ENCODE measurements at regions not wholly inside any gene's neighbourhood (a gene's known extent, or its start where the extent isn't known, plus 50 kb on each side); places are given as distances from the start of the nearest gene placed in this dataset.
A peak's percentile ranks its signal among the peaks of the same experiment; 100 is the strongest.

DNA sequence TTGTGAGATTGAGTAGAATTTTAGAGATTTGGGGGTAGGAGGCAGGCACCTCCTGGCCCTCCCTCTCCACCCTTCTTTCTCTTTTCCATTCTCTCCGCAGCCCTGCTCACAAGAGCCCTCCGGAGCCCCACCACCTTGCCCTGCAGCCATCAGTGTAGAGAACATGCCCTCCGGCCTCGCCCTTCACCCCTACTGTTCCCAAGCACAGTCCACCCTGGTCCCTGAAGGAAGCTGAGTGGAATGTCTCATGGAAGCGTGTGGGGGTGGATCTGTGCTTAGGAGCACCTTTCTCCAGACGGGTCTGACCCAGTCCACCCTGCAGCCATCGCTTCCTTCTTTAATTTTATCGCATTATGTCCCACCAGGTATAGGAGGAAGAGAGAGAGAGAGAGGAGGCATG is 267.1 kb downstream of the NSG2 start:
- no peak for DNase-seq

DNA sequence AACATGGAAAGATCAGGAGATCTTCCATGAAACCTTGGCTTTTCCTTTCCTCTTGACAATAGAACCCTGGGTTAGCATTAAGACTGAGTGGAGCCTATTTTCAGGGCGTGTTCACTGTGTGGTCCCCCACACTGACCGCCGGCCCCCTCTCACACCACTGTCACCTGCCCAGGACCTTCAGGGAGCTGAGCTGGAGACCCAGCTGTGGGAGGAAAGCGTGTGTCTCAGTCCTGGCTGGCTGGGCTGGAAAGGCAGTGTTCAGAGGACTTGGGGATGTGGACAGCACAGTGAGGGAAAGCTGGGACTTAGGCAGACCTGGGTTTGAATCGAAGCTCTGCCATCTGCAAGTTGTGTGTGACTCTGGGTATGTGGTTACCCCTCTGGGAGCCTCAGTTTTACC is 268.1 kb downstream of the NSG2 start:
- DNase-seq, result no peak

DNA sequence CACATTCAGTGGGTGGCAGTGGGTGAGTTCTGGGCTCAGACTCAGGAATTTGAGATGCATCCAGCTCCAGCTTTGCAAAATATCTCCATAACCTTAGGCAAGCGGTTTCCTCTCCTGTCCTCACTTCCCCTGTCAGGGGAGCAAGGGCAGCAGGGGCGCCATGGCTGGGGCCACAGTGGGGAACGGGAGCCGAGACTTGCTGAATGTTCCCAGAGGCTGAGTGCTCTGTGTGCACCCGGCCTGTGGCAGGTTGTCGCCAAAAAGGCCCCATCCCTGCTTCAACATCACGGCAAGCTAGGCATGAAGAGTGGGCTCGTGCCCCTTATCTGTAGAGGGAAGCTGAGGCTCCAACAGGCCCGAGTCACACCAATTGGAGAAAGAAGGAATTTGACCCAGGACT is 268.8 kb downstream of the NSG2 start:
- no peak for DNase-seq

DNA sequence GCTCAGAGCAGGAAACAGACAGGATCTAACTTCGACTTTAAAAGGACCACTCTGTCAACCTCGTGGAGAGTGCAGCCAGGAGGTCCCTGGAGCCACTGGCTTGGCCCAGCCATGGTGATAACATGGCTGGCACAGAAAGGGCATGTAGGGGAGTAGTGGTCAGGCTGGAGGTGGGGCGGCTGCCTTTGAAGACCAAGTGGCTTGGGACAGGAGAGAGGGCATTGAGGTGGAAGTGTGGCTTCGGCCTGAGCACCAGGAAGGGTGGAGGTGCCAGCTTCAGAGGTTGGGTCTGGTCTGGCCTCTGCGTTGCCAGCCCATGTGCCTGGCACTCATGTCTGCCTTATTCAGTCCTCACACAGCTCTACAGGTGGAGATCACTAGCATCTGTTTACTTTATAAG is 270.0 kb downstream of the NSG2 start:
- DNase-seq, result no peak

DNA sequence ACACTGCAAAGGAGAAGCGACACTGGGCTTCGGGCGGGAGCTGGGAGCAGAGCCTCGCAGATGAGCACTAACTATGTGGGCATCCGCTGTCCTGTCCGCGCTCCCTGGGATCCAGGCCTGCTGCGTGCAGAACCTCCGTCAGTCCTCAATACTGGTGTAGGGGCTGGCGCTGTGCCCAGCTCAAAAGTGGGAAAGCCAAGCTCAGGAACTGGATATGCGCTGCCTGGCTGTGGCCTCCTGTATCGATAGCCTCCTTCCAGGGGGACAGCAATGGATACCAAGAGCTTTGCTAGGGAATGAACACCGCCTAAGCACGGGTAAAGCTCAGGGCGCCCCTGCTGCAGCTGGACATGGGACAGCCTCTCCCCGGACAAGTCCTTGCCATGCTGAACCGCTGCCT is 270.4 kb downstream of the NSG2 start:
- peak; percentile 13 for DNase-seq

DNA sequence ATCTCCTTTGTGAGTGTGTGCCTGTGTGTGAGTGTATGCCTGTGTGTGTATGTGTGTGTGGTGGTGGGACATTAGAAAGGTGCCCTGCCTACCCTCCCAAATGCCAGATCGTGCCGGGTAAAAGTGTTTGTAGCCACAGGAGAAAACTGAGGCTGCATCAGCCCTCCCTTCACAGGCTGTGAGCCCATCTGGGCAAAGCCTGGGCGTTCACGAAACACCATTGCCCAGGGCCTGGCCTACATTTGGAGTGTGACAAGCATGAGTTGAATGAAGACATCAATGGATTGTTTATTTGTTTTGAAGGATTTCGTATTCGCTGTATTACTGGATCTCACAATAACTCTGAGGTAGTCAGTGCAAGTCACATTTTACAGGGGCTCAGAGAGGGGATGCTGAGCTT is 270.8 kb downstream of the NSG2 start:
- no peak for DNase-seq

DNA sequence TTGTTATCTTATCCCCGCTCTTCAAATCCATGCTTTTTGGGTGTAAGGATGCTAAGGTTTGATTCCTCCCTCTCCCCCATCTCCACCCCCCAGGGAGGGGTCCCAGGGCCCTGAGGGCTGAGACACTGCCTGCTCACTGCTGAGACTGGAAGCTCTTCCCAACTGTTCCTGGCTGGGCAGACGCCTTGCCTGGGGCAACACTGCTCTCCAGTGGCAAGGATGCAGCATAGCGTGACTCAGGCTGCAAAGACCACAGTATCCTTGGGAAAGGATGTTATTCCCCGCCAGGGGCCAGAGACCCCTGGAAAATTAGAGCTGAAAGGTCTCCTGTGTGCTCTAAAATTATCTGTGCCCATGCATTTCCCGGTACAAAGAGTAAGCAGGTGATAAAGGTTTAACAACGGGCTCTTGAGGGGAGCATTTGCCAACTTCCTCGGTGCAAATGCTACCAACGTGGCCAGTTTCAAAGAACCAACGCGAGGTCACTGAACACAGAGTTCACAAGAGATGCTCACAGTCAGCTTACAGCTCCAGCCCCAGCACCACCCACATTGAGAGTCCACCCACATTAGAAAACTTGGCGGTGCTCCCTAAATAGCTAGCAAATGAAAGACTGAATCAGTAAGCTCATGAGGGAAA is 271.9 kb downstream of the NSG2 start:
- DNase-seq, result peak; percentile 70

DNA sequence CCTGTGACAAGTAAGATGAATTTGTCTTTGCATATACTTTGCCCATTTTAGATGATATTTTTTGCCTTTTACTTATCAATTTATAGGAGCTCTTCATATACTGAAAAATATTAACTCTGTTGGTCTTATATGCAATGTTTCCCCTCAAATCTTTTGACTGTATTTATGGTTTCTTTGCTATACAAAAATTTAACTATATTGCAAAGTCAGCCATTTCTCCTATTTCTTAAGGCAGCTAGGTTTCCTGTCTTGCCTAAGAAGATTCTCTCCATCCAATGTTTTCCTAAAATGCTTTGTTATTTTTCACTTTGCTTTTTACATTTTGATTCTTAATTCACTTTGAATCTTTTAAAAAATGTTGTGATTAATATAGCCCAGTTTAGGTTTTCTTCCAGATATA is 273.1 kb downstream of the NSG2 start:
- DNase-seq, result no peak

DNA sequence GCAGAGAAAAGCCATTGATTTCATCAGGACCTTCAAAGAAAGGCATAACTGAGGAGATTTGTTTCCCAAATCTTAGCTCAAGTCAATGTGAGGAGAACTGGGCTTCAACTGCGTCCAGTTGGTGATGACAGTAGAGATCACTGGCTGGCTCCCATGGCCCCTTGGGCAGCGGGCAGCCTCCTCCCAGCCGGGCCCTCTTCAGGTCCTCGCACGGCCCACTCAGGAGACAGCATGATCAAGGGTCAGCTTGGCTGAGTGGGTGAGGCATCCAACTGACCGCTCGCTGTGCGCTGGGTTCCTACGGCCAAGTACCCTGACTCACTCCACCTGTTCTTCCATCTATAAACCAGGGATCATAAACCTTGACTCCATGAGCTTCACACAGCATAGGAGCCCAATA is 274.0 kb downstream of the NSG2 start:
- no peak for DNase-seq

DNA sequence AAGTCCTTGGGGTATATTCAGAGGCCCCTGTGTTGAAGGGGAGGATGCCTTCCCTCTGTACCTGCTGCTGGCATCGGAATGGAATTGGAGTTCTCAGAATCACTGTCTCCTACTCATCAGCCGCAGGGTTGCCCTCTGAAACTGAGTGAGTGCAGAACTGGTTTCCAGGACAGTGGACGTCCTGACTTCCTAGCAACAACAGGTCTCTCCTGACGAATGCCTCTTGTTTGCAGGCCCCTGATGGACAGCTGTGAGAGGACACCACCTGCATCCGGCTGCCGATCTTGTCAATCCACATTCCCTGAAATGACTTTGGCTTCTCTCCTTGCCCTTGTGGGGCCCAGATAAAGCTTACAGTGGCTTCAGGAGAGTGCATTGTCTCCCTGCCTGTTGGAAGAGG is 274.5 kb downstream of the NSG2 start:
- DNase-seq, result no peak

DNA sequence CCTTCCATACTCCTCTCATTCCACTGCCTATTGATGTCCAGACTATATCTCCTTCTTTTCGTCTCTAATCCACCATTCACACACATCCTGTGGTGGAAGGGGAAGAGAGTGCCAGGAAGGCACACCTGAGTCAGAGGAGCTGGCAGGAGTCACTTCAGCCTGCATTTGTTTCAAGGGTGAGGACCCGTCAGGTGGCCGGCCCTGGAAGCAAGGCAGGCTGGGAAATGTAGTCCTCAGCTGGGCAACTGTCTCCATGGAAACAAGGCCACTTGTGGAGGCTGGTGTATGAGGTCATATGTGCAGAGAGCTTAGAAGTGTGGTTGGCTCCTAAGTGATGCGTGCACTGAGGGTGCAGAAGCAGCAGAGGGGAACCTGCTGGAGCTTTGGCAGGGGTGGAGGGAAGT is 278.4 kb downstream of the NSG2 start:
- DNase-seq, result peak; percentile 84

DNA sequence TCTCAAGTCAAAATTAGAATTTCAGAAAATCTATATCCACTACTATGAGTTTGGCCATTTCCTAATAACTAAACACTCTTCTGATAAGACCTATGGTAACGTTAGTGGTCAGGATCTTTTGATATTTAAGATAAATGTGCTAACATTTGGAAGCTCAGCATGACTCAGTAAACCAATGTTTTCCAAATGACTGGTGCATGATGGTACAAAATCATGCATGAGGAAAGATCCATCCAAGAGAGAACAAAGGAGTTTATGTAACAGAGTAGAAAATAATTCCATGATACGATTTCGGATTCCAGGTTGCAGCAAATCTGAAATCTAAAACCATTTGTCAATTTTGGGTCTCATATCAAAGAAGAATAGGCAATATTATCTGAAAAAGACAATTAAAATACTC is 279.2 kb downstream of the NSG2 start:
- DNase-seq, result no peak

DNA sequence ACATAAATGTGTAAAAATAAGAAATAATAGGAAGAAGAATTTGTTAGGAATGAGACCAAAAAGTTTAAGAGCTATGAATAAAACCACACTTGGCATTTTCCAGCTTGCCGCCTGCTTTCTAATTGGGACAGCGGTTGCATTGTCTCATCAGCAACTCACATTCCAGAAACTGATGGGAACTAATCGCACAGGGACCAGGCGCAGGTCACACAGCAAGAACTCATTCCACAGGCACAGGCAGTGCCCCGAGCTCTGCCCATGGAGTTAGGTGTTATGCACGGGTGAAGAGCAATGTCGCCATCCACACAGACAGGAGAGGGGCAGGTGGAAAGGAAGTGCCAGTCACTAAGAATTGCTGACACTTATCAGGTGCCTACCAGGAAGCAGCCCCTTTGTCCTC is 279.9 kb downstream of the NSG2 start:
- no peak for DNase-seq

DNA sequence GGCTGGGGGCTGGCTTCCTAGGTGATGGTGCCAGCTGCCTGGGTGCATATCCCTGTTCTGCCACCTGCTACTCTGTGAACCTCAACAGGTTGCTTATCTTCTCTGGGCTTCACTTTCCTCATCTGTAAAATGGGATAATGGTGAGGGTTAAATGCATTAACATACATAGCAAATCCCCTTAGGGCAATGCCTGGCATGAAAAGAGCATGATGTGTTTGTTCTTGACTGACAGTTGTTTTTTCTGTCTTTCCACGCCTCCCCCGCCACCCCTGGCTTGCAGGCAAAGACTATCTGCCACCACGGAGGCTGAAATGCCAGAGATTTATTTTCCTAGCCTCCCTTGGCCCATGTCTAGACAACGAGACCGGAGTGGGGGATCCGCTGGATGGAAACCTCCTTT is 280.5 kb downstream of the NSG2 start:
- no peak for DNase-seq

DNA sequence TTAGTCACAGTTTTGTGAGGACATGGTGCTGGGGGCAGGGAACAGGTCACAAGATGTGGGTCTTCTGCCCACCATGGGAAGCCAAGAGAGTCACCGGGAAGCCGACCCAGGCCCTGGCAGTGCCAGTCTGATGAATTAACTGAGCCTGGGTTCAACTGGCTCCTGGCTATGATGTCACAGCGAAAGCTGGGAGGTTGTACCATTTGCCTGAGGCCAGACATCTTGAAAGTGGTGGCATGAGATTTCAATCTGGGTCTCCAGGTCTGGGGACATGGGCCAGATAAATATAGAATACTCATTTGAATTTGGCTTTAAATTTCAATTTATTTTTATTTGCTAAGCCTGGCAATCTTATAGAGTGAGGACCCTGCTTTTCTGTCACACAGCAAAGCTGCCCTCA is 280.9 kb downstream of the NSG2 start:
- DNase-seq, result no peak

DNA sequence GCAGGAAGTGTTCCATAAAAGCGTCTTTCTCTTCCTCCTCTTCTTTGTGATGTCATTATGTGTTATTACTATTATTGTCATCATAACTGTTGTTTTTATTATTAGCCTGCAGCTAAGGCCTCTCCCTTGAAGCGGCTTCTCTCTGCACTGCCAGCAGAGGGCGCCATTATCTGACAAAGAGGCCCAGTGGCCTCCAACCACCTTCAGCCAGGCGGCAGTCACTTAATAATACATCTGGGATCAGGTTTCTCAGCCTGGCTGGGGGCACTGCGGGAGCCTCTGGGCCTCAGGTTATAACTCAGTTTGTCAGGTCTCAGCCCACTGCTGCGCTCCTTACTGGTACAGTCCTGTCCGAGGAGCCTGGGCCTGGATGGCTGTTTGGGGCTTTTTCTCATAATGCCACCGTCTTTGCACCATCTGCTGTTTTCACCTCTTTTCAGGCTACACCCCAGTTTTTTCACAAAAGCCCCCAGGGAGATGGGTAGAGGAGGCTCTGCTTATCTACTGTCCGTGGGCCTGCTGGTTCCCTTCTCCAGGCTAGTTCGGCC is 281.9 kb downstream of the NSG2 start:
- peak; percentile 72 for DNase-seq

DNA sequence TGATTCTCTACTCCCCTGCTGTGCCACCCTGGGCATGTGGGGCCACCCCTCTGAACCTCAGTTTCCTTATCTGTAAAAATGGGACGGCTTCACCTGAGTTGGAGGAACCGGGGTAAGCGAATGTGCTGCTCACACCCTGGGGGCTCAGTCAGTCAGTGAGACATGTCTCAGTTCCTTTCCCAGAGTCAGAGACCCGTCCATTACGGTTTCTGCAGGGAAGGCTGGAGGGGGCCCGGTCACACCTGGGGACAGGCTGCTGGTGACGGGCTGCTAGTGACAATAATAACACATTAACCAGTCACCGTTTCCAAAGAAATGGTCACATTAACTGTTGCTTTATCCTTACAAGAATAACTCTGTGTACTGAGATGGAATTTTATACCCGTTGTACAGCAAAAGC is 282.4 kb downstream of the NSG2 start:
- no peak for DNase-seq

DNA sequence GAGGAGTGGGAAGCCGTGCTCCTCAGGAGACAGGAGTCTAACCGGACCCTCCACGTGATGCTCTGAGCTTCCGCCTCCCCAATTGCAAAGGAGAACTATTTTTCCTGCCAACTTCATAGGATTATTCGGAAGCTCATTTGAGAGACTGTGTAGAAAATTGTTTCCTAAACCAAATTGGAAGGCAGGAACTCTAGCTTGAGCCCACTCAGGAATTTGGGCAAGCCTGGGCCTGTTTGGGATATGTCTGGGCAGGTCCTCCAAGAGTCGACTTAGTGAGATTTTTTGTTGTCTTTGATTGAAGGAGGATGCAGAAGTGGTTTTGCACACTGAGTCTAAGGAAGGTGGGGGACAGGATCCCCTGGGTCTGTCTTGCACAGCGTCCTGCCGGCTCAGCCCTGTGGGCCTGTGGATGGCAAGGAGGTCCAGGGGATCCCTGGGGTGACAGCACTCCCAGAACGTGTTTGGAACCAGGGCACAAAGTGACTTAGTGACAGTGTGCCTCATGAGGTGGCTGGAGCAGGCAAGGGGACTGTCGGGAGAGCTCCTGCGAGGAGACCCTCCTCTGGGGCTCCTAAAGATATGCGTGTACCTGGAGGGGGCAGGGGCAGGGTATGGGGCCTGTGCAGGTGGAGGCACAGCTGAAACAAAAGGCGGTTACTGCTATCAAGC is 283.3 kb downstream of the NSG2 start:
- no peak for DNase-seq

DNA sequence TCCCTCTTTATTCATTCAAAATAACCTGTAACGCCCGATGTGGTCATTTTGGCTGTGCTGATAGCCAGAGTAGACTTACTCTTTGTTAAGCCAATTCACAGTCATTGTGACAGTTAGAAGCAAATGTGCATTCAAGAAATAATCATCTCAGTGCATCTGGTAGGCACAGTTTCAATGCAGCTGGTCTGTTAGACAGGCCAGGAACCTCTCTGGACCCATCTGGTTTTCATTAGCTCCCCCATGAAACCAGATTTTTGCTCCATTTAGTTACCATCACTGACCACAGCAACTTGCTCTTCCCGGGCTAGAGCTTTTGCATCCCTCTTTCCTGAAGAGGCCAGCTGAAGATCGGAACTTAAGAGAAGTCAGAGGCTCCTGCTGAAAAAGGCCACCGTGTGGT is 284.2 kb downstream of the NSG2 start:
- no peak for DNase-seq

DNA sequence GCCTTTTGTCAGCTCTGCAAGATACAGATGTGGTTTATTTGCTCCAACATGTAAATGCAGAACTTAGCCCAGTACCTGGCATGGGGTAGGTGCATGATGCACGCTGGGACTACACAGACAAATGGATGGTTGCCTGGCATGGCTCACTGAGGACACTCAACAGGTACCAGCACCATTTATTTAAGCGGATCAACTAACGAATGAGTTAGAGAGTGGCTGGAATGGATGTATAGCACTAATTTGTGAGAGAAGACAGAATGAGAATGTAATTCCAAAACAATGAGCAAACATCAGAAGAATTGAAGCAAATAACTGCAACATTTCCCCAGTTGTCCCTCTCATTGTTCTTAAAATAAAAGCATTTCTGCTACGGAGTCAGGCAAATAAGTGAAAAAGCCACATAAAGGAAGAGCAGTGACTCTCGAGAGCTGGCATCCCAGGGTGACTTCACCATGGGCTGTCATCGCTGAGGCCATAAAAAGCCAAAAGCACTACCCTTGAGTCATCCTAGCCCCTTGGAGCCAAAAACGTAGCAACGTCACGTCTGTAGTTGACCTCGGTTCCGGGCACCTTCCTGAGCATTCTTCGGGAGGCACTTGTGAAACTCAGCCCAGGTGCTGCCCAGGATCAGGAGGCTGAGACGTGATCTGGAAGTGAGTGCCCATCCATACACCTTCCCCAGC is 290.3 kb downstream of the NSG2 start:
- DNase-seq, result no peak

DNA sequence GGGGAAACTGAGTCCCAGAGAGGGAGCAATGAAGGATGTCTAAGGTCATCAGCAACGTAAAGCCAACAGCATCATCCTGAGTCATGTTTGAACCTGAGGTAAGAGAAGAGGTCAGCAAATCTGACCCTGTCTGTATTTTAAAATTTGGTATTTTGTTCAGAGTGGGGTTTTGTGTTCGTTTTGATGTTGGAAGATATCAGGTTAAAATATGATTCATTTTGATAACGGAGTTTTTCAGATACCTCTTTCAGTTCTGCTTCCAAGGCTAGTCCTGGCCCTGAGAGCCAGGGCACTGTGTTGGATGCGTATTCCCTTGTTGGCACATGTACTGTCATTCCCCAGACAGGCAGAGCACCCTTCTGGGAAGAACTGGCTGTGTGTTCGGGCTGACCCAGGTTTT is 291.0 kb downstream of the NSG2 start:
- no peak for DNase-seq

DNA sequence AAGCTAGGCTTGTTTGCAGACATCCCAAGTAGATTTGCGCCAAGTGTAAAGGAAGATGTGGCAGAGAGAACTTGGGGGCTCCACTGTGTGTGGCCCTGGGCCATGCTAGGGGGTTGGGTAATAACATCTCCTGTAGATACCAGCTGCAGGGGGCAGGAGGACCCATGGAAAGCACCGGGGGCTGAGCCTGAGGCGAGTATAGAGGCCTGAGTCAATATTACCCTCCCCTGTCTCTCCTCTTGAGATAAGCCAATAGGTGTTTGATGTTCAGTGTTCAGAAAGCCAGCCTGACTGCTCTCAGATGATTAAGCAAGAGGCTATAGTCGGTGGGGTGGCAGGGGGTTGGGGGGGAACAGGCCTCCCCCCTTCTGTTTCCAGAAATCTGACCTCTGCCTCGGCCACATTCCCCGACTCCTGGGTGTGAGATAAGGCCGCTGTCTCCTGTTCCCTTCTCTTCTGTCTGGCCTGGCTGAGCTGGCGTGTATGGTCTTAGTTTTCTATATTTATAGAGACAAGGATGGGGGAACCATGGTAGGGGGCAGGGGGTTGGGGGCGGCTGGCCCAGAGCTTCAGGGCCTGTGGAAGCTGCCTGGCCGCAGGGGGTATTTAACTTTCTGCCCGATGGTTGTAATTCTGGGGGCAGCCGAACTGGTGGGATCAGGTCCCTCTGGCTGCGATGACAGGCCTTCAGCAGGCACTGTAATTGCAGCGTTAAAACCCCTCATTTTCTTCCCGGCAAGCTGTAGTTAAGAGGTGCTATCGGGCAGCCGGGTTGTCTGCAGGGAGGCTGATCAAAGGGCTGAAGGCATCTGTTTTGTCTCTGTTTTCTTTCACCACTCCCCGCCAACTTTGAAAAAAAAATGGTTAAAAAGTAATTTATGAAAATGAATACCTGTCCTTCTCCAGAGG is 292.0 kb downstream of the NSG2 start:
- no peak for DNase-seq
